Liver (tissue), 8 donors: ENCODE measurements at regions not wholly inside any gene's neighbourhood (a gene's known extent, or its start where the extent isn't known, plus 50 kb on each side); places are given as distances from the start of the nearest gene placed in this dataset.

Source experiments
- DNase-seq: peaks from one replicate; pipeline ENCODE4 v3.0.0-alpha.2; 2017; ENCODE audit warnings: low spot score
- H3K27ac ChIP-seq, 2 donors: one replicate each; pipeline ENCODE4 v1.7.0; 2013; ENCODE audit warnings: inconsistent platforms in 2 of 2, low read length in 2 of 2, control low read depth in 1 of 2, low read depth in 1 of 2, mild to moderate bottlenecking in 1 of 2
- H3K27me3 ChIP-seq, 4 donors: one replicate each; pipeline versions ENCODE4 v1.6.1 to v1.7.0; 2013; ENCODE audit warnings: low read length in 3 of 4, inconsistent platforms in 1 of 4, mild to moderate bottlenecking in 1 of 4, moderate library complexity in 1 of 4; ENCODE audit not compliant: control insufficient read depth in 4 of 4, insufficient read depth in 4 of 4
- H3K36me3 ChIP-seq, 4 donors: one replicate each; pipeline versions ENCODE4 v1.6.1 to v1.7.0; 2013; ENCODE audit warnings: low read length in 3 of 4, mild to moderate bottlenecking in 3 of 4, low read depth in 1 of 4, moderate library complexity in 1 of 4; ENCODE audit not compliant: control insufficient read depth in 4 of 4, insufficient read depth in 3 of 4
- H3K4me1 ChIP-seq, 4 donors: one replicate each; pipeline versions ENCODE4 v1.6.1 to v1.7.0; 2013; ENCODE audit warnings: low read length in 3 of 4, mild to moderate bottlenecking in 3 of 4, moderate library complexity in 1 of 4; ENCODE audit not compliant: control insufficient read depth in 4 of 4, insufficient read depth in 4 of 4
- H3K4me3 ChIP-seq, 3 donors: one replicate each; pipeline versions ENCODE4 v1.6.1 to v1.7.0; 2013; ENCODE audit warnings: low read length in 3 of 3, control low read depth in 1 of 3, low read depth in 1 of 3, mild to moderate bottlenecking in 1 of 3
- H3K9ac ChIP-seq, 2 donors: one replicate each; pipeline ENCODE4 v1.7.0; 2013; ENCODE audit warnings: low read length in 2 of 2, mild to moderate bottlenecking in 2 of 2, moderate library complexity in 2 of 2, control low read depth in 1 of 2, low read depth in 1 of 2
- H3K9me3 ChIP-seq, 4 donors: one replicate each; pipeline versions ENCODE4 v1.6.1 to v1.7.0; 2013; ENCODE audit warnings: low read length in 3 of 4; ENCODE audit not compliant: control insufficient read depth in 4 of 4
- ATF3 ChIP-seq: IDR thresholded peaks from 2 replicates; pipeline ENCODE4 v1.6.1; 2016; ENCODE audit warnings: antibody characterized with exemption
- CTCF ChIP-seq: fragments of 150-350 bp; IDR thresholded peaks from 2 replicates; pipeline ENCODE4 v1.5.1; 2017; ENCODE audit warnings: improper control_type of control experiment, low read depth, low read length; ENCODE audit not compliant: missing input control
- EGR1 ChIP-seq, 2 donors: IDR thresholded peaks; 2 replicates each; pipeline ENCODE4 v1.6.1; 2016 to 2018; ENCODE audit warnings: antibody characterized with exemption in 2 of 2, low read depth in 2 of 2
- FOXA1 ChIP-seq: IDR thresholded peaks from 2 replicates; pipeline ENCODE4 v1.6.1; 2016; ENCODE audit warnings: antibody characterized with exemption
- FOXA2 ChIP-seq: IDR thresholded peaks from 2 replicates; pipeline ENCODE4 v1.6.1; 2016; ENCODE audit warnings: antibody characterized with exemption
- GABPA ChIP-seq, 2 donors: IDR thresholded peaks in 1 of 2; conservative IDR thresholded peaks in 1 of 2; 2 replicates each; pipeline ENCODE4 v1.6.1; 2016; ENCODE audit warnings: antibody characterized with exemption in 2 of 2, mild to moderate bottlenecking in 1 of 2, moderate library complexity in 1 of 2
- HNF4A ChIP-seq, 2 donors: conservative IDR thresholded peaks; 2 replicates each; pipeline ENCODE4 v1.6.1; 2016; ENCODE audit warnings: antibody characterized with exemption in 2 of 2, mild to moderate bottlenecking in 2 of 2
- HNF4G ChIP-seq: IDR thresholded peaks from 2 replicates; pipeline ENCODE4 v1.6.1; 2016; ENCODE audit warnings: antibody characterized with exemption
- JUND ChIP-seq, 2 donors: IDR thresholded peaks; 2 replicates each; pipeline ENCODE4 v1.6.1; 2016; ENCODE audit warnings: antibody characterized with exemption in 2 of 2
- MAX ChIP-seq: IDR thresholded peaks from 2 replicates; pipeline ENCODE4 v1.6.1; 2016; ENCODE audit warnings: antibody characterized with exemption
- NR2F2 ChIP-seq: IDR thresholded peaks from 2 replicates; pipeline ENCODE4 v1.6.1; 2016; ENCODE audit warnings: antibody characterized with exemption
- RAD21 ChIP-seq, 2 donors: IDR thresholded peaks; 2 replicates each; pipeline ENCODE4 v1.6.1; 2016; ENCODE audit warnings: antibody characterized with exemption in 2 of 2, mild to moderate bottlenecking in 2 of 2
- REST ChIP-seq: IDR thresholded peaks from 2 replicates; pipeline ENCODE4 v1.6.1; 2016; ENCODE audit warnings: antibody characterized with exemption, mild to moderate bottlenecking
- RXRA ChIP-seq, 2 donors: IDR thresholded peaks; 2 replicates each; pipeline ENCODE4 v1.6.1; 2017 to 2018; ENCODE audit warnings: antibody characterized with exemption in 2 of 2, mild to moderate bottlenecking in 1 of 2
- SP1 ChIP-seq: IDR thresholded peaks from 2 replicates; pipeline ENCODE4 v1.6.1; 2018; ENCODE audit warnings: antibody characterized with exemption, mild to moderate bottlenecking
- TAF1 ChIP-seq: conservative IDR thresholded peaks from 2 replicates; pipeline ENCODE4 v1.6.1; 2016; ENCODE audit warnings: antibody characterized with exemption, mild to moderate bottlenecking
- YY1 ChIP-seq: IDR thresholded peaks from 2 replicates; pipeline ENCODE4 v1.6.1; 2016; ENCODE audit warnings: antibody characterized with exemption, mild to moderate bottlenecking
- WGBS: extraction: QIAGEN DNeasy Blood & Tissue Kit; methylation state at CpG from one replicate; pipeline ENCODE4 v1.1.7; 2013; 5-methylcytosine and 5-hydroxymethylcytosine counted together
- donor health status: healthy.
- donor health status: healthy.
- donor health status: healthy.
- donor health status: healthy.
- donor health status: healthy.

GRCh38 chr10:33571616-33572015, 237.1 kb upstream of the NRP1 start:
- Histone ChIP-seq H3K27me3 (no peaks in the 10 kb centered on the region), H3K9me3 (no peaks in the 10 kb centered on the region), H3K27ac (no peak overlapping the region), H3K4me1 (no peaks in the 10 kb centered on the region), H3K36me3 (no peaks in the 10 kb centered on the region), H3K4me3 (no peak overlapping the region), H3K9ac (no peak overlapping the region)
- WGBS, result 95% methylated on average over 1 of the region's 1 CpG
- TF ChIP-seq HNF4A (conservative IDR thresholded peaks at IDR 0.05) (no peak), TAF1 (no peak)
- DNase-seq, result no peak

GRCh38 chr10:33570495-33570894, 236.0 kb upstream of the NRP1 start:
- Histone ChIP-seq H3K27ac (no peak overlapping the region), H3K27me3 (no peaks in the 10 kb centered on the region), H3K4me3 (no peak overlapping the region), H3K9me3 (no peaks in the 10 kb centered on the region), H3K36me3 (no peaks in the 10 kb centered on the region), H3K9ac (no peak overlapping the region), H3K4me1 (no peaks in the 10 kb centered on the region)
- no peak for DNase-seq
- no peak for TF ChIP-seq CTCF
- no peak for TF ChIP-seq RAD21 (IDR thresholded peaks at IDR 0.05)
- TF ChIP-seq EGR1 (IDR thresholded peaks at IDR 0.05; ENCODE audit: low read depth in 2 of 2), result no peak
- no peak for TF ChIP-seq HNF4G
- no peak for TF ChIP-seq SP1
- TF ChIP-seq TAF1, result no peak
- no peak for TF ChIP-seq RXRA (IDR thresholded peaks at IDR 0.05)
- no peak for TF ChIP-seq YY1
- TF ChIP-seq NR2F2, result no peak
- no peak for TF ChIP-seq FOXA2
- no peak for TF ChIP-seq JUND (IDR thresholded peaks at IDR 0.05)
- TF ChIP-seq FOXA1, result no peak
- TF ChIP-seq GABPA (IDR thresholded peaks at IDR 0.05 in 1 of 2, conservative IDR thresholded peaks at IDR 0.05 in 1 of 2), result no peak
- TF ChIP-seq REST, result no peak
- 82% methylated on average over 3 of the region's 3 CpGs for WGBS

GRCh38 chr10:33569702-33570101, 235.2 kb upstream of the NRP1 start:
- no peaks in the 10 kb centered on the region for H3K36me3 ChIP-seq
- no peak overlapping the region for H3K27ac ChIP-seq
- no peak overlapping the region for H3K9ac ChIP-seq
- no peaks in the 10 kb centered on the region for H3K4me1 ChIP-seq
- H3K4me3 ChIP-seq, result no peak overlapping the region
- DNase-seq, result no peak
- no peaks in the 10 kb centered on the region for H3K9me3 ChIP-seq
- 90% methylated on average over 1 of the region's 1 CpG for WGBS
- no peaks in the 10 kb centered on the region for H3K27me3 ChIP-seq
- TF ChIP-seq RAD21 (IDR thresholded peaks at IDR 0.05) (no peak), FOXA1 (no peak), ATF3 (no peak), MAX (no peak), TAF1 (no peak), HNF4G (no peak), RXRA (IDR thresholded peaks at IDR 0.05) (no peak), REST (no peak), GABPA (IDR thresholded peaks at IDR 0.05 in 1 of 2, conservative IDR thresholded peaks at IDR 0.05 in 1 of 2) (no peak), JUND (IDR thresholded peaks at IDR 0.05) (no peak), YY1 (no peak)
